NCI-H1694 treated with DMSO at 0.1 percent for 48 hours (cell line): ENCODE measurements at regions not wholly inside any gene's neighbourhood (a gene's known extent, or its start where the extent isn't known, plus 50 kb on each side); places are given as distances from the start of the nearest gene placed in this dataset.

Experiments used
- DNase-seq: peaks from one replicate; lab custom pipeline; 2025; lab: John Stamatoyannopoulos, UW

GRCh38 chr21:25375675-25376074 lies 231.6 kb downstream of the MRPL39 start:
- no peak for DNase-seq

- no peak for DNase-seq
Measured at GRCh38 chr21:25373126-25374082, 233.9 kb downstream of the MRPL39 start.

GRCh38 chr21:25371841-25372425 lies 235.3 kb downstream of the MRPL39 start:
- DNase-seq = no peak

- DNase-seq = no peak
Measured at GRCh38 chr21:25370311-25370744, 237.0 kb downstream of the MRPL39 start.

GRCh38 chr21:25369524-25370300 lies 237.6 kb downstream of the MRPL39 start:
- no peak for DNase-seq

GRCh38 chr21:25368531-25368930 lies 238.8 kb downstream of the MRPL39 start:
- DNase-seq = no peak

- no peak for DNase-seq
Measured at GRCh38 chr21:25366116-25366515, 241.2 kb downstream of the MRPL39 start.

- no peak for DNase-seq
Measured at GRCh38 chr21:25362375-25363267, 244.7 kb downstream of the MRPL39 start.

GRCh38 chr21:25361765-25362164 lies 245.5 kb downstream of the MRPL39 start:
- DNase-seq = no peak

- no peak for DNase-seq
Measured at GRCh38 chr21:25361097-25361496, 246.2 kb downstream of the MRPL39 start.

GRCh38 chr21:25360593-25360992 lies 246.7 kb downstream of the MRPL39 start:
- DNase-seq = no peak

GRCh38 chr21:25359724-25360123 lies 247.6 kb downstream of the MRPL39 start:
- no peak for DNase-seq

GRCh38 chr21:25350056-25350455 lies 257.2 kb downstream of the MRPL39 start:
- DNase-seq = no peak

- DNase-seq = no peak
Measured at GRCh38 chr21:25343774-25344545, 263.3 kb downstream of the MRPL39 start.

GRCh38 chr21:25342816-25343215 lies 264.5 kb downstream of the MRPL39 start:
- DNase-seq = no peak

GRCh38 chr21:25341981-25342380 lies 265.3 kb downstream of the MRPL39 start:
- no peak for DNase-seq

- DNase-seq = no peak
Measured at GRCh38 chr21:25338415-25338814, 268.9 kb downstream of the MRPL39 start.

- no peak for DNase-seq
Measured at GRCh38 chr21:25334046-25334730, 273.1 kb downstream of the MRPL39 start.

- no peak for DNase-seq
Measured at GRCh38 chr21:25331286-25331685, 276.0 kb downstream of the MRPL39 start.

- DNase-seq = no peak
Measured at GRCh38 chr21:25330266-25330665, 277.0 kb downstream of the MRPL39 start.
